ENCODE measurements at regions not wholly inside any gene's neighbourhood (a gene's known extent, or its start where the extent isn't known, plus 50 kb on each side); places are given as distances from the start of the nearest gene placed in this dataset.

DNA sequence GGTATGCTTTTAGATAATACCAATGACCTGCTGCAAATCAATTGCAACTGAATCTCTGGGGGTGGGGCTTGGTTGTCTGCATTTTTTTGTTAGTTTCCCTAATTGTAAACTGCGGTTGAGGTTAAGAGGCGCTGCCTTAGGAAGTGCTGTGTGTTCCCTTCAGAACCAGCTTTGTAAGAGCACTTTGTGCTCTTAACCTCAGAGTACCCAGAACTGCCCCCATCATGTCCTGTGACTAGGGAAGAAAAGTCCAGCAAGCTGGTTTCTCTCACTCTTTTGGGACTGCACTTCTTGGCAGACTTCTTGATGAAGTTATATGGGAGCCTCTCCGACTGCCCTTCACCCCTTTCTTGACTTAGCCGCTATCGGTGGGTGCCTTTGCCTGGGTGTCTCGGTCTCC is 245.5 kb upstream of the CXCR4 start:
- DNase-seq = no peak

DNA sequence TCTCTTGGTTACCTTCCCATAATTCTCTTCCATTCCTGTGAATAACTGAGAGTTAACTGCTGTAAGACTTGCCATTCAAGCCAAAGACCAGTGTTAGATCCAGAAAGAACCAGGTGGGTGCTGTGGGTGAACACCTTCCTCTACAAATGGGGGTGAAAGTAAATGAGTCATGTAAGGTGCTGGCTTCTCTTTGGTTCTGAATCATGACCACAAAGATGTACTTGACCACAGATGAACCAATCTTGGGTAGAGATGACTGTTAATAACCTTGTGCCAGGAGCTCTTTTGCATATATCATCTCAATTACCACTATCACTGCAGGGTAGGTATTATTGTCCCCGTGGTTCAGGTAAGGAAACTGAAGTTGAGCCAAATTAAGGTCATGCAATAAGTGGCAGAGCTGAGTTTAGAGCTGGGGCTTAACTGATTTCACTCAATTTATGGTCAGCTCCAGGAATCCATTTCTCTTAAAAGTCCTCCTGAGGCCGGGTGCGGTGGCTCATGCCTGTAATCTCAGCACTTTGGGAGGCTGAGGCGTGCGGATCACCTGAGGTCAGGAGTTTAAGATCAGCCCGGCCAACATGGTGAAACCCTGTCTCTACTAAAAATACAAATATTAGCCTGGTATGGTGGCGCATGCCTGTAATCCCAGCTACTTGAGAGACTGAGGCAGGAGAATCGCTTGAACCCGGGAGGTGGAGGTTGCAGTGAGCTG is 244.9 kb upstream of the CXCR4 start:
- DNase-seq = no peak

DNA sequence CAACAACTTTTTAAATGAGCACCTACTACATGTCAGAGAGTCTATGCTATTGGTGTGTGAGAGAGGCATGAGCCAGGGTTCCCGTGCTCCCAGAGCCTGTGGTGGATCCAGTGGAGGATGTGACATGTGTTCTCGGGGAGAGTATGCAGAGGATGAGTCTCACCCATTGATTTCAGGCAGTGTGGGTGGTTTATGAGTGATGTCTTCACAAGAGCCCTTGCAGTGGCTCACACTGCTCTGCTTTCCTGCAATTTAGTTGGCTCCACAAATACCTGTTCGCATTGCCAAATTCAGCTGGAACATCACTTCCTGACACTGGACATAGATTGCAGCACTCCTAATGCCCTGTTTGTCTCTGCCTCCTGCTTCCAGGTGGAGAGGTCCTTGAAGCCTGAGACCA is 243.6 kb upstream of the CXCR4 start:
- DNase-seq = no peak

DNA sequence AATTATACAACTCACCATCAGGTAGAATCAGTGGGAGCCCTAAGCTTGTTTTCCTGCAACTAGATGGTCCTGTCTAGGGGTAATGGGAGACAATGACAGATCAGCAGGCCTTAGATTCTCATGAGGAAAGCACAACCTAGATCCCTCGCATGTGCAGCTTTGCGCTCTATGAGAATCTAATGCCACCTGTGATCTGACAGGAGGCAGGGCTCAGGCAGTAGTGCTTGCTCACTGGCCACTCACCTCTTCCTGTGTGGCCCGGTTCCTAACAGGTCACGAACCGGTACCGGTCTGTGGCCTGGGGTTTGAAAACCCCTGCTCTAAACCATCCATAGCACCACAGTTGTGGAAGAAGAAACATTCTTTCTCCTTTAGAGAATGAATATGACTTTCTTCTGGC is 242.8 kb upstream of the CXCR4 start:
- no peak for DNase-seq

DNA sequence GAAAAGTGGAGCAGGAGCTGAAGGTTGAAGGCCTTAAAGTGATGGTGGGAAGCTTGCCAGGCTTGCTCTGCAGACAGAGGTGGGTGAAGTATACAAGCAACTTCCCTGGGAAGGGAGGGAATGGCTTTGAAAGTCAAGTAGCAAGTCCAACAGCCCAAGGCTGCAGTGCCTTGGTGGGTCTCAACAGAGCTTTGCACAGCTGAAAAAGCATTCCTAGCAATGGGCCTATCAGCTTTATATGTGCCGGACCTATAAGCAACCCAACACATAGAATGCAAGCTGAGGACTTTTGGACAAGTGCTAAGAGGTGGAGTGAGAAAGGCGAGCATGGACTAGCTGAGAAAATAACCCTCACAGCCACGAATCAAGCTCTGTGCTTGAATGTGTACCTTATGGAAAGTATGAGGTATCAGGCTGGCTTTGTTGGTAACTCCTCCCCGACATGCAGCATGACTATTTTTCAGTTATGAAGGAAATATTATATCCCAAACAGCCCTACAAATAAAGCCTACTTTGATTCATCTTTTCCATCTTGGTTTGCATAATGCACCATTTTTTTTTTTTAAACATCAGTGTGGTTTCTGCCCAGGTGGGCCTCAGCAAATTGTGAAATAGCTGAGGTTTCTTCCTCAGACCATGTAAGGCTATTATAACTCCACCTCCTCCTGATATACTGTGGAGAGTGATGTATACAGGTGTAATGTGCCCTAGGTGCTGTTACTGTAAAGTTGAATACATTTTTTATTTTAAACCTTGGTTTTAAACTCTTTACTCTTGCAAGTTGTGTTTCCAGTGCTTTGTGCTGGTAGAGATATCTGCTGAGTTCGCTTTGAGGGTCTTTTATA is 241.4 kb upstream of the CXCR4 start:
- no peak for DNase-seq

DNA sequence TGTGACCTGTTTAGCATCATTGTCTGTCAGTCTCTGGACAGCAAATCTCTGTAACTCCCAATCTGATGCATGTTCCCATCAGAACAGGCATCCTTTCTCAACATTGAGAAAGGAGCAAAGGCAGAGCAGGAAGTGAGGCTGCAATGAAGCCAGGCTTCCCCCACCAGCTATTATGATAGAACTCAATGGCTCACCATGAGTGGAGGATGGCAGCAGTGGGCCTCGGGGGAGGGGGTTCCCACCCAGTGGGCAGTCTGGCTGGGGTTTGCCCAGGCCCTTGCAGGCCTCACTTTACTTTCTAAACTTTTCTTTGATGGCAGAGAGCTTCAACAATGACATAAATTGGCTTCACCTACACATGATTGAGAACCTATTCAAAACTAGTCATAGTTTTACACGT is 240.6 kb upstream of the CXCR4 start:
- DNase-seq = no peak

DNA sequence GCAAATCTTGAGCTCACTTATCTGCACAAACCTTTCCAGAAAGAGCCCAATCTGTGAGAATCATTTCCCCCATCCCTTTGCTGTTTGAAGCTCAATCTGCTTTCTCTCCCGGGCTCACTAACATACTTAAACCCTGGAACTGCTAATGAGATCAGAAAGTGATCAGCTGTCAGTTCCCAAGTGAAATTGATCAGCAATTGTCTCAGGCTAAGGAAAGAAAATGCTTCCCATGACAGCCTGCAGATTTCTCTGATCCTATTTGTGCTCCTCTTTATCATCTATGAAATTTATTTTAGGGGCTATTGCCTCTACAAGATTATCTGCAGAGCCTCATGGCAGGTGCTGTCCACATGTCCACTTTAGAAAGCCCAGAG is 239.0 kb upstream of the CXCR4 start:
- DNase-seq = no peak

DNA sequence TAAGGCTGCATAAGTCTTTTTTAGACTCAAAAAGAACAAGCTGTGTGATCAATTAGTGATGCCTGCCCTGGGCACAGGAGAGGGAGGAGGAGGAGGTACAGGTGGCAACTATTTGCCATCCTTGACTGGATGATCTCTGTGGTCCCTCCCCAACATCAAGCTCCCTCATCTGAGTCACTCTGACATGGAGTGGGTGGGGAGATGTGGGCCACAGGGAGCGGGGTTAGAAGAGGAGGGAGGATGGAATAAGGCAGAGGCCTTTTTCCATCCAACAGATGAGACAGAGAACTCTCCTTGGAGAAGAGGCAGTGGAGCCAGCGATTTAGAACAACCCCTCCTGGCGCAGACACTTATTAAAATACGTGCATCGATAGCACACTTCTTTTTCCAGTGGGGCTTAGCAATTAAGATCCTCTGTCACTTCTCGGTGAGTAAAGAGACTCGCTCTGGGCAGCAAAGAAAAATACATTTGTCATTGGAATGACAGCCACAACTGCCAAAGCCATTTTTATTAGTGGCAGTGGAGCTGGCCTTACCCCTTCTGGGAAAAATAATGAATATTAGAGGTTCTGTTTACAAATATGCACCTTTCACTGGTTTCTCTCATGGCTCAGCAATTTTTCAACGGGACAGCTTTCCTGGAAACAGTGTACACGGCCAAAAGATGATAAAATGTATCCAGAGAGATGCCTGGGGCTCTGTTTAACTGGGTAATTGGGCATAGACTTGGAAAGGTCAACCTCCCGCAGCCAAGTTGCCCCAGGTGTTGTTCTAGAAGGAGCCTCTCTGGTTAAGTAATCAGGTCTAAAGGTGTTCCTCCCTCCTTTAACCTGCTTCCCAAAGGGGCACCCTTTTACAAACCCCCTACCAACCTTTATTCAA is 238.4 kb upstream of the CXCR4 start:
- no peak for DNase-seq

DNA sequence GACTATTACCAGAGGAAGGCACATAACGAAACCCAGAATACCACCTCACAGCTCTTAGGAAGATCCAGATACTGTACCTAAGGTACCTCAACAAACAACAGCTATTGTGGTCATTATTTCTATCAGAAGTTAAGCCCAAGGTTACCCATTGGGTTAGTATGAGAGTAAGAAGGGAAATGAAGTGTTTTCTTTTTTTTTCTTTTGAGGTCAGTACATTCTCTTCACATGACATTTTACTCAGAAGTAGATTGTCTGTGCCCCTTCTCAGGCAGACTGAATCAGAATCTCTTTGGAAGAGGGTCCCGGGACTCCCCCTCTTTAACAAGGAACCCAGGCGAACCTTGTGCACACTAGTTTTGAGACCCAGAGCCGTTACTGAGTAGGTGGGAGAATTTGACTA is 233.7 kb upstream of the CXCR4 start:
- DNase-seq = no peak

DNA sequence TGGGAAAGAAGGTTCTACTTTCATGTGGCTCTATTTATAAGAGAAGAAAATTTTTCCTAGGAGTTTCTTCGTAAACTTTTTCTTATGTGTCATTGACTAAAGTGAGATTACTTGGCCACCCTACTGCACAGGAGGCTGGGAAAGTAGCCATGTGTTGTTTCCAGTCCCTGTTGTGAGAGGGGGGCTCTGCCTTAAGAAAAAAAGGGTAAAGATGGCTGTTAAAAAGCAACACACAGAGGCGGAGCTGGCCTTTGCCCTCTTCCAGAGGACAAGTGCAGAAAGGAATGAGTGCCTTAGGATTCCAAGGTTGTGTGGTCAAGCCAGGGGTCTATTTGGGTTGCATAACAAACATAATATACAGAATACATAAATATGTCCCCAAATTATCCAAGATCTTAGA is 230.0 kb upstream of the CXCR4 start:
- DNase-seq = no peak

DNA sequence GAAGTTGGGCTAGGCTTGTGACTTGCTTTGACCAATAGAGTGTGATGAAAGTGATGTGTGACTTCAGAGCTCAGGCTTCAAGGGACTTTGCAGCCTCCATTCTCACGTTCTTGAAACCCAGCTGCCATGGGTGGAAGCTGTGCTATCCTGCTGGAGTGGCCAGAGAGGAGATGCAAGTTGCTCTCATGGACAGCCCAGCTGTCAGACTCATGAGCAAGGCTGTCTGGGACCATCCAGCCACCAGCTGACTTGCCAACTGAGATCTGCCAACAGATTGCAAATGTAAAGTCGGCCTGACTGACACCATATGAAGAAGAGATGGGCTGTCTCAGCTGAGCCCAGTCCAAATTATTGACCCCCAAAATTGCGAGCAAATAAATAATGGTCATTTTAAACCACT is 226.4 kb upstream of the CXCR4 start:
- DNase-seq = no peak

DNA sequence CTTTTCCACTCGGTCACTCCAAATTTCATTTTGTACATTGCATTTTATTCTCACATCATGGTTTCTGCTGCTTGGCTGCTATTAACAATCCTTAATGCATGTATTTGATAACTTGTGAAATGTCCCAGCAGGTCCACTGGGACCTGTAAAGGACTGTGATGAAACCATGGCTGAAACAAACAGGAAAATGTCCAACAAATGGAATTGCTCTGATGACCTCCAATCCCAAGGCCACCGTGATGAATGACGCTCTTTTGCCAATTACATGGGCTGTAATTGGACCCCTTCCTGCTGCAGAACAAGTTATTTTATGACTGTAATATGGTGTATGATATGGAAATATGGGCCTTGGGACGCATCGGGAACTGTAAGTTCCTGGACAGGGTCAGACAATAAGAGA is 224.2 kb upstream of the CXCR4 start:
- DNase-seq = no peak

DNA sequence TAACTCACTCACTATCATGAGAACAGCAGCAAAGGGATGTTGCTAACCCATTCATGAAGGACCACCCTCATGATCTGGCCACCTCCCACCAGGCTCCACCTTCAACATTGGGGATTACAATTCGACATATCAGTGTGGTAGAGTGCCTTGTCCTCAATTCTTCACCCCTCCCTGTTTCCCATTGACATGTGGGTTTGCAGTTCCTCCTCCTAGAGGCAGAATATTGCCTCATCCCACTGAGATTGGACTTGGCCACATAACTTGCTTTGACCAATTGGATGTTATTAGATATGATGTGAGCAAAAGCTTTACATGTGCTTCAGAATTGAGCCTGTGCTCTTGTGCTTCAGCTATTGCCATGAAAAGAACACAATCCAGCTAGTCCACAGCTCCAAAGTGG is 217.0 kb upstream of the CXCR4 start:
- no peak for DNase-seq

DNA sequence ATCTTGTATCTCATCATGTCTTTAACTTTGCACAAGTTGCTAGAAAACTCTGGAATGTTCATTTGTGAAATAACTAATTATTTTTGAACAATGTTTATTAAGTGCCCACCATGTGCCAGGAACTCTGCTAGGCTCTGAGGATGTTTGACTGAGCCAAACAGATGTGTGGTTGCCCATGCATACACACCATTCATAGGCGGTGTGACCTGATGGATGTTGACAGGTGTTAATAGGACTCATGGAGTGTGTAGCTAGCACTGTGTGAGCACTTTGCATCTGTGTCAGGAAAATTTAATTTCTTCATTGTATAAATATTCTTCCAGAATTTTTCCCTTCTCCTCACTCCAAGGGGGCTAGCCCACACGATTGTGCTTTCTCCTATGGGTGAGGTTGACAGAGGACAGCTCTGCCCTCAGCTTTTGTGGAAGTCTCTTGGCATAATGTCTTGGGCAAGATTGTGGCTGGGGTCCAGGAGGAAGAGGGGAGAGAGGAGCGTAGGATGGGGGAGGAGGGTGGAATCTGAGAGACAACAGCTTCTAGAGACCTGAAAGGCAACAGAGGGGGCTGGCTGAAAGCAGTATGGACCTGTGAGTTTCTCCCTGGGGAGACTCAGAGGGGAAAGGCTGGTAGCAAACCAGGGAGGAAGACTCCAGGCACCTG is 214.6 kb upstream of the CXCR4 start:
- no peak for DNase-seq

DNA sequence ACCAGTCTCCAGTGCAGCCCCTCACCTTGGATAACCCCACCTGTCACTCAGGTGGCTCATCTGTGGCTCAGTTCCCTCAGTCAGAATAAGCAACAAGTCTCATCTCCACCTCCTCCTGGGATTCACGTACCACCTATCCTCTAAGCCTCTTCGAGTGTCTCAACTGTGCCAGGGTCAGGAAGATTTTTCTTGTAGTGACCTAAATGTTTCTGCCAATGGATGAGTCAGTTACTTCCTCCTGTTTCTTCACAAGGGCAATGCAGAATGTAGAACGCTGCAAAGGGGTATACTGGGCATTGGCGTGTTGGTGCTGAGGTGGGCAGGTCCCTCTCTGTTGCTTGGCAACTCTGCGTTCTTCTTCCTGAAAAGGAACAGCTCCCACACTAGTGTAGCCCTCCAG is 213.3 kb upstream of the CXCR4 start:
- no peak for DNase-seq

DNA sequence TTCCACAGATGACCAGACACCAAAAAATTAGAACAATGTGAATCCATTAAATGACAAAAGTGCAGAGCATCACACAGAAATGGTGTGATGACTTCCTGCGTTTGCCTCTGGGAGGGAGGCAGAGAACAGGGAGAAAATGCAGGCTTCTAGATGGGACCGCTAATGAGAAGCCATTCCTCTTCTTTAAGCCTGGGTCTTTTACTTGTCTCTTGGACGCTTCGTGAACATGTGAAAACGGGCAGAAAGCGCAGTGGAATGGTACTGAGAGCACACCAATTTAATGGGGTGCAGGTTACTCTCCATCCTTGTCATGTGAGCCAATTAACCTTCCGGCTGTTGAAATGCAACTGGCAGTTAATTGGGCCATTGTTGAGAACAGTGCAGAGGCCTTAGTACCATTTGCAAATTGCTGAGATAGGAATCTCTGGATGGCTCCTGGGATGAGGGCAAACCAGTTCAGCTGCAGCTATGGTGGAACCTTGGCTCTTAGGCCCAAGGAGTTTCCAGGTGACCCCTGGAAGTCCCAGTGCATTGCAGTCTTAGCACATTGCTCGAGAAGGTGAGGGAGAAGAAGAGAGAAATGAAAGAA is 210.4 kb upstream of the CXCR4 start:
- DNase-seq = no peak

DNA sequence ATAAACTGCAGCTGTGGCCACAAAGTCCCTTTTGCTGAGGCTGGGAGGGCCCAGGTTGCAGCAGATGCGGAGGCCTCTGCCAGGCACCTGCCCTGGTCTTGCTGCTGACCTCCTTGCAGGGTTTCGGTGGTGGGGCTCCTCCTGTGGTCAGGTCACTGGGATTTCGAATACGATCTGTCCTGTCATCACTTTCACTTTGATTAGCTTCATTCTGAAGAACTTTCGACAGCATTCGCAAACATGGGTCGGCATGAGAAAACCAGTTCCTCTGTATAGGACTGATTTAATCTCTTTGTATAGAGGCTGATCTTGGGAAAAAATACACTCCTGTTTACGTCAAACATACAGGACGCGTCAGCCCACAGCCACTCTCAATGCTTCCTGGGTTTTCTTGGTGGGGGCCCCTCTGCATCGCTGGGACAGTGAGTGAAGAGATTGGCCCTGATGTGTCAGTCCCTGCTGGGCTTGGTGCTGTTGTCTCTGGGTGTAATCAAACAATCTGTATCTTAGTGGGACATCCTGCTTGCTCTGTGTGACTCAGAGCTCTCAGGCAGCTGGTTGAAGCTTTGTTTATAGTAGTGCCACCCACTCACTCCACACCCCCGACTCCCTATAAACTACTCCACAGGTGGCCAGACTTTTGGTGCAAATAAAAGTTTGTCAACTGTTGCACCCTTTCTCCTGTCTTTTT is 209.4 kb upstream of the CXCR4 start:
- DNase-seq = no peak

DNA sequence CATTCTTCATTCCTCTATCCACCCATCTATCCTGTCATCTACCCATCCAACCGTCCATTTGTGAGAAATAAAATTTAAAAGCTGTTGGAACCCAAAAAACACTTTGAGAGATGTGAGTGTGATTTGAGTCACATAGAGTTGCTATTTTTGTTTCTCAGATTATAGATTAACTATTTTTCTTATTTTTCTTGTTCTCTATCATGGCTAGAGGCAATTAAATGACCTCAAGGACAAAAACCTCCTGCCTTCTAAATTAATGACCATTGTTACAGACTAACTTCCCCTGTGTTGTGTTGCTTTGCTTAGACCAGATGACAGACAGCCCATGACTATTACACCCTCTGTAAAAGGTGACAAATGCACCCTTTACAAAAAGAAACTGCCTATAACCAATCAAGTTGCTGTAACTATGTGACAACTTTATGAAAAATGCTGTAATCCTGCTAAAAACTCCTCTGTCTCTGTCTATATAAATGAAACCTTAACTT is 207.9 kb upstream of the CXCR4 start:
- no peak for DNase-seq

DNA sequence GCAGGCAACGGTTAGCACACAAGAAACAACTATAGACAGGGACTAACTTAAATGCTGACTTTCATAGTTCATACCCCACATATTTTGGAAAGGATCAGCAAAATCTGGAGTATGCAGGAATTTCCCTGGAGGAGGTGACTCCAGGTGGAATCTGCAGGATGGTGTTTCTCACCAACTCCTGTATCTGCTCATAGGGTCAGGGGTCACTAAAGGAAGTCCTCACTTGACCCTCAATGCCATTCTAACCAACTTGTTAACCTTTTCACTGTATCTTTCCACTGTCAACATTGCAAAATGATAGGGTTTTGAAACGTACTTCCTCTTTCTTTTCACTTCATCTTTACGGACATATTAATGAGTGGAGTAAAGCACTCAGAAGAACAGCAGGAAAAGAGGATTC is 207.0 kb upstream of the CXCR4 start:
- no peak for DNase-seq

DNA sequence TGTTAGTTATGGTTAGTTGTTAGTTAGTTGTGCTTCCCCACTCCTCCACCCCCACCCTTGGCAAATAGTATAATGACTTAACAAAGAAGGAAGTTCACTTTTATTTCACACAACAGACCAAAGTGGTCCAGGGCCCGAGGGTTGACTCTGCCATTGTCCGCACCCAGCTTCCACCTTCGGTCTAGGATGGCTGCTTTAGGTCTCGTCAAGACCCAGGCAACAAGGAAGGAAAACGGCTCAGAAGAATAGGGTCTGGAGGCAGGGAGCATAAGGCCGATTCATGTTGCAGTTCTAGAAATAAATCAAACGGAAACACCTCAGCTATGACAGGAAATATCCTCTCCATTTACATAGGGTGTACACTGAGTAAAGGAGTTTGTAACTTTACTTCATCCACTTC is 206.0 kb upstream of the CXCR4 start:
- DNase-seq = no peak

DNA sequence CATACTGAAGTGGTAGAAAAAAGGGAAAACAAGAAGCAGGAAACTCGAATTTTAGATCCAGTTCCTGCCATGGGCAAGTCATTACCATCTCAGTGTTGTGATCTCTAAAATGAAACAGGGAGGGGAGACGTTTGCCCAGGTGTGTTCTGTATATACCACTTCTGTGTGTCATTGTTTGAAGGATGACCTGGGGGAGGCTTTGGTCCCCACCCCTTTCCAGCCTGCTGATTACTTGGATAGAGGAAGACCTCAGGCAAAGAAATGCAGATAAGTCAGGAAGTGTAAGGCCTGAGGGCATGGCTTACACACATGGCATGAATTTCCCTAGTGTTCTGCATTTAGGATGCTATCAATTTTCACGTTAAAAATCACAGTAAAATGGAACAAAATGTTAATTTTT is 205.2 kb upstream of the CXCR4 start:
- no peak for DNase-seq

DNA sequence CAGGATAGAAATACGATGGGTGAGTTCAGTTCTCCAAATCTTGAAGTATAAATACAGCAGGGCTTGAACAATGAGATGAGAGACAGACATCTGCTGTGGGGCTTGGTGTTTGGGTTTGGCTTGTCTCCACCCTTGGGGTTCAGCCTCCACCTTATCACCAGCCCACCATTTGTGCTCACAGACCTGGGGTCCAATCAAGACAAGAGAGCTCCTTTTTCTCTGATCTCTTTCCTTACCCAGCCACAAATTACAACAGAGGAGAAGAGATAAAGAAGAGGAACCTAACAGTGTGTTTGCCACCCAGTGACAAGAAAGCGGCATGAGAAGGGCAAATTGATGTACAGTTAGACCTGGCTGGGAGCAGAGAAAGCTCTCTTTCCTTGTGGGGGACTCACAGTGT is 204.5 kb upstream of the CXCR4 start:
- DNase-seq = no peak
